ENCODE measurements at regions not wholly inside any gene's neighbourhood (a gene's known extent, or its start where the extent isn't known, plus 50 kb on each side); places are given as distances from the start of the nearest gene placed in this dataset.

- Histone ChIP-seq H3K27me3 (no peaks in the 10 kb centered on the region), H3K4me1 (no peaks in the 10 kb centered on the region), H3K9me3 (no peaks in the 10 kb centered on the region), H3K27ac (no peak overlapping the region), H3K4me3 (no peak overlapping the region), H3K36me3 (no peaks in the 10 kb centered on the region)
- FAIRE-seq (no peak), DNase-seq (no peak), ATAC-seq (no peak)
- WGBS, 2 donors, result 38 to 53% methylated on average over 3 of the region's 3 CpGs
- intact Hi-C loops (cut with DNase I), result no loop called here
- TF ChIP-seq CTCF (IDR thresholded peaks at IDR 0.05), result no peak
Measured at GRCh38 chr1:99577313-99577712, 68.6 kb upstream of the PALMD start.

- no peaks in the 10 kb centered on the region for H3K27me3 ChIP-seq
- WGBS, 2 donors, result 10% methylated on average over 2 of the region's 2 CpGs
- ATAC-seq (peak in 1 of 4 donors; percentile 31), DNase-seq (no peak), FAIRE-seq (no peak)
- H3K36me3 ChIP-seq, result no peaks in the 10 kb centered on the region
- no peaks in the 10 kb centered on the region for H3K4me1 ChIP-seq
- TF ChIP-seq CTCF (IDR thresholded peaks at IDR 0.05), result no peak
- no peak overlapping the region for H3K4me3 ChIP-seq
- intact Hi-C loops (cut with DNase I), result no loop called here
- no peaks in the 10 kb centered on the region for H3K9me3 ChIP-seq
- peak overlapping the region in 1 of 4 donors; percentile 25 for H3K27ac ChIP-seq
Measured at GRCh38 chr1:99579691-99580172, 66.2 kb upstream of the PALMD start.

- no peak for FAIRE-seq
- no peak for ATAC-seq
- H3K27me3 ChIP-seq, result no peaks in the 10 kb centered on the region
- 73 to 78% methylated on average over 6 of the region's 6 CpGs for WGBS, 2 donors
- H3K4me1 ChIP-seq, result no peaks in the 10 kb centered on the region
- TF ChIP-seq CTCF (IDR thresholded peaks at IDR 0.05), result no peak
- no peaks in the 10 kb centered on the region for H3K9me3 ChIP-seq
- H3K36me3 ChIP-seq, result no peaks in the 10 kb centered on the region
- no peak overlapping the region for H3K4me3 ChIP-seq
- DNase-seq, result no peak
- intact Hi-C loops (cut with DNase I), result no loop called here
- H3K27ac ChIP-seq, result peak overlapping the region in 1 of 4 donors; percentile 25
Measured at GRCh38 chr1:99580451-99580850, 65.5 kb upstream of the PALMD start.

- no peak for FAIRE-seq
- no peak for TF ChIP-seq CTCF (IDR thresholded peaks at IDR 0.05)
- H3K4me3 ChIP-seq, result no peak overlapping the region
- H3K36me3 ChIP-seq, result no peaks in the 10 kb centered on the region
- H3K9me3 ChIP-seq, result no peaks in the 10 kb centered on the region
- 53 to 61% methylated on average over 4 of the region's 4 CpGs for WGBS, 2 donors
- H3K4me1 ChIP-seq, result no peaks in the 10 kb centered on the region
- no peaks in the 10 kb centered on the region for H3K27me3 ChIP-seq
- no peak for DNase-seq
- intact Hi-C loops (cut with DNase I), result no loop called here
- H3K27ac ChIP-seq, result no peak overlapping the region
- no peak for ATAC-seq
Measured at GRCh38 chr1:99587008-99587407, 58.9 kb upstream of the PALMD start.

GRCh38 chr1:99589186-99589636 lies 56.7 kb upstream of the PALMD start:
- H3K36me3 ChIP-seq, result no peaks in the 10 kb centered on the region
- H3K27me3 ChIP-seq, result no peaks in the 10 kb centered on the region
- ATAC-seq, result peak in 1 of 4 donors; percentile 32
- no peak overlapping the region for H3K27ac ChIP-seq
- intact Hi-C loops (cut with DNase I), result no loop called here
- no peaks in the 10 kb centered on the region for H3K9me3 ChIP-seq
- 23 to 28% methylated on average over 4 of the region's 4 CpGs for whole genome bisulfite sequencing, 2 donors
- no peak for TF ChIP-seq CTCF (IDR thresholded peaks at IDR 0.05)
- H3K4me3 ChIP-seq, result no peak overlapping the region
- DNase-seq, result no peak
- no peak for FAIRE-seq
- no peaks in the 10 kb centered on the region for H3K4me1 ChIP-seq
